Endothelial cell of umbilical vein (primary cell): ENCODE measurements at regions not wholly inside any gene's neighbourhood (a gene's known extent, or its start where the extent isn't known, plus 50 kb on each side); places are given as distances from the start of the nearest gene placed in this dataset.

Experiments used
- BruUV-seq: library from RNA; stranded (reverse); fragments of 400-500 nt; replicated peaks from 2 replicates; lab custom pipeline; 2021; lab: Mats Ljungman, UMichigan
- CTCF ChIA-PET: fragments of 300-600, 350-600 bp; sonication (Branson Sonifier 250); formaldehyde crosslinking; loops from one replicate; lab custom pipeline; 2021; ENCODE audit warnings: antibody characterized with exemption, inconsistent platforms; lab: Charles Lee
- POLR2A ChIA-PET: fragments of 300-600, 350-600 bp; sonication (Branson Sonifier 250); formaldehyde crosslinking; loops from one replicate; lab custom pipeline; 2021; ENCODE audit warnings: antibody characterized with exemption, inconsistent platforms; lab: Charles Lee
- DNase-seq: peaks from one replicate; pipeline ENCODE4 v3.0.0-alpha.2; 2011; ENCODE audit warnings: low read depth, low spot score
- FAIRE-seq: peaks from 2 replicates; lab custom pipeline; 2011; peaks lifted over from hg19 to GRCh38; lab: Jason Lieb, UNC
- H2AFZ ChIP-seq: 2 replicates; pipeline ENCODE4 v1.6.0; 2012; ENCODE audit warnings: low read depth, low read length, control low read depth, inconsistent platforms
- H3K27ac ChIP-seq: 2 replicates; pipeline ENCODE4 v1.5.1; 2011; ENCODE audit warnings: low read depth, mild to moderate bottlenecking, control low read depth, low read length, moderate library complexity; ENCODE audit not compliant: insufficient read depth
- H3K27me3 ChIP-seq, 2 experiments: 2 replicates each; pipeline versions ENCODE4 v1.6.0 to v1.6.1; 2011; ENCODE audit warnings: low read length in 2 of 2, mixed read lengths in 1 of 2; ENCODE audit not compliant: control insufficient read depth in 2 of 2, insufficient read depth in 2 of 2
- H3K36me3 ChIP-seq, 2 experiments: 2 replicates in 1 of 2; 3 replicates in 1 of 2; pipeline ENCODE4 v1.5.1; 2011; ENCODE audit warnings: low read length in 2 of 2, mild to moderate bottlenecking in 1 of 2, moderate library complexity in 1 of 2; ENCODE audit not compliant: control insufficient read depth in 2 of 2, insufficient read depth in 2 of 2; ENCODE audit errors: extremely low read depth in 1 of 2
- H3K4me1 ChIP-seq: 3 replicates; pipeline ENCODE4 v1.5.1; 2011; ENCODE audit warnings: mild to moderate bottlenecking, low read length; ENCODE audit not compliant: control insufficient read depth, insufficient read depth; ENCODE audit errors: extremely low read depth
- H3K4me2 ChIP-seq: 2 replicates; pipeline ENCODE4 v1.6.1; 2011; ENCODE audit warnings: low read length, control low read depth, mixed read lengths; ENCODE audit not compliant: insufficient read depth
- H3K4me3 ChIP-seq, 3 experiments: fragments of 200-600 bp in 1 of 3; sonication (generic), shearing (Covaris generic) in 1 of 3; replicated peaks in 1 of 3; 2 replicates each; pipeline ENCODE4 v1.5.1; 2011 to 2016; ENCODE audit warnings: control low read depth in 3 of 3, low read length in 3 of 3, mild to moderate bottlenecking in 2 of 3, inconsistent platforms in 1 of 3, low read depth in 1 of 3, moderate library complexity in 1 of 3; ENCODE audit not compliant: insufficient read depth in 1 of 3
- H3K79me2 ChIP-seq: 2 replicates; pipeline ENCODE4 v1.6.0; 2012; ENCODE audit warnings: low read length, inconsistent platforms; ENCODE audit not compliant: control insufficient read depth, insufficient read depth
- H3K9ac ChIP-seq: replicated peaks from 2 replicates; pipeline ENCODE3; 2011; ENCODE audit warnings: low read length, control low read depth; ENCODE audit not compliant: insufficient read depth; ENCODE audit errors: extremely low read depth
- H3K9me1 ChIP-seq: replicated peaks from 3 replicates; pipeline ENCODE4 v1.6.0; 2011; ENCODE audit warnings: mild to moderate bottlenecking, low read length; ENCODE audit not compliant: control insufficient read depth, insufficient read depth; ENCODE audit errors: extremely low read depth
- H3K9me3 ChIP-seq: replicated peaks from 2 replicates; pipeline ENCODE4 v1.5.1; 2012; ENCODE audit warnings: low read length, inconsistent platforms; ENCODE audit not compliant: control insufficient read depth, insufficient read depth
- H4K20me1 ChIP-seq: replicated peaks from 2 replicates; pipeline ENCODE3; 2011; ENCODE audit warnings: mild to moderate bottlenecking, low read length; ENCODE audit not compliant: control insufficient read depth, insufficient read depth; ENCODE audit errors: extremely low read depth
- EZH2 ChIP-seq: IDR thresholded peaks from 2 replicates; pipeline ENCODE4 v1.6.1; 2012; ENCODE audit warnings: borderline replicate concordance, low read depth, mild to moderate bottlenecking, moderate library complexity, low read length, inconsistent platforms; ENCODE audit not compliant: severe bottlenecking
- FOS ChIP-seq: IDR thresholded peaks from 2 replicates; pipeline ENCODE4 v1.6.1; 2011; ENCODE audit warnings: mild to moderate bottlenecking, low read length, moderate library complexity, borderline replicate concordance; ENCODE audit not compliant: insufficient read depth
- GATA2 ChIP-seq: IDR thresholded peaks from 2 replicates; pipeline ENCODE4 v1.7.0; 2011; ENCODE audit warnings: low read depth, mild to moderate bottlenecking, moderate library complexity, mixed read lengths, low read length; ENCODE audit not compliant: insufficient read length, insufficient read depth
- JUN ChIP-seq: IDR thresholded peaks from 2 replicates; pipeline ENCODE4 v1.6.1; 2011; ENCODE audit warnings: borderline replicate concordance, low read depth; ENCODE audit not compliant: insufficient read length, insufficient read depth
- MYC ChIP-seq: IDR thresholded peaks from one replicate; pipeline ENCODE4 v1.6.1; 2011; ENCODE audit warnings: mild to moderate bottlenecking, low read depth, low read length
- POLR2A ChIP-seq: IDR thresholded peaks from 2 replicates; pipeline ENCODE4 v1.6.1; 2012; ENCODE audit warnings: low read depth, mild to moderate bottlenecking, control low read depth, low read length
- POLR2AphosphoS5 ChIP-seq: IDR thresholded peaks from 2 replicates; pipeline ENCODE4 v1.6.1; 2012; ENCODE audit warnings: low read depth, mild to moderate bottlenecking, control low read depth, low read length, moderate library complexity; ENCODE audit not compliant: insufficient read depth
- dilution Hi-C: fragments of 300-500 bp; cut with MboI; formaldehyde crosslinking; loops from one replicate; pipeline ENCODE4 v1.15.0; 2019; ENCODE audit warnings: low sequenced_read_pairs; ENCODE audit not compliant: extremely low pct_ligation_motif_present
- intact Hi-C: fragments of 100-400 bp; cut with micrococcal nuclease; formaldehyde crosslinking; loops from one replicate; pipeline ENCODE4 v1.10.0; 2022
- TF ChIP-seq, protein P1 (sequence below), 2 donors: IDR thresholded peaks; 1 replicate in 1 of 2; 2 replicates in 1 of 2; pipeline ENCODE4 v1.5.1; 2011; ENCODE audit warnings: low read length in 2 of 2, mild to moderate bottlenecking in 2 of 2, moderate library complexity in 2 of 2, control low read depth in 1 of 2, inconsistent platforms in 1 of 2, low read depth in 1 of 2; ENCODE audit not compliant: insufficient read depth in 1 of 2; ENCODE audit errors: extremely low read depth in 1 of 2
- TF ChIP-seq, protein P2 (sequence below): IDR thresholded peaks from 2 replicates; pipeline ENCODE4 v1.6.1; 2011; ENCODE audit not compliant: insufficient read depth, insufficient read length

- H3K4me2 ChIP-seq = no peak overlapping the region
- peaks cover 8% of the 10 kb centered on the region for H3K4me1 ChIP-seq
- DNase-seq (no peak), FAIRE-seq (no peak)
- H3K9me1 ChIP-seq = no peaks in the 10 kb centered on the region
- H3K9me3 ChIP-seq = no peaks in the 10 kb centered on the region
- H3K9ac ChIP-seq = no peak overlapping the region
- no peaks in the 10 kb centered on the region for H4K20me1 ChIP-seq
- H3K4me3 ChIP-seq = no peak overlapping the region
- no peaks in the 10 kb centered on the region for H3K79me2 ChIP-seq
- no peaks in the 10 kb centered on the region for H3K27me3 ChIP-seq
- H3K27ac ChIP-seq = no peak overlapping the region
- dilution Hi-C loops (no loop called here), intact Hi-C loops (no loop called here)
- no TSS peak for BruUV-seq
- ChIA-PET POLR2A (no interaction called here), CTCF (interaction anchor here (0.9 kb wide), 1 partner anchor 14 kb away, joined by 3 read pairs; no protein-coding TSS in a partner anchor)
- no peak overlapping the region for H2AFZ ChIP-seq
- TF ChIP-seq, protein P1, sequence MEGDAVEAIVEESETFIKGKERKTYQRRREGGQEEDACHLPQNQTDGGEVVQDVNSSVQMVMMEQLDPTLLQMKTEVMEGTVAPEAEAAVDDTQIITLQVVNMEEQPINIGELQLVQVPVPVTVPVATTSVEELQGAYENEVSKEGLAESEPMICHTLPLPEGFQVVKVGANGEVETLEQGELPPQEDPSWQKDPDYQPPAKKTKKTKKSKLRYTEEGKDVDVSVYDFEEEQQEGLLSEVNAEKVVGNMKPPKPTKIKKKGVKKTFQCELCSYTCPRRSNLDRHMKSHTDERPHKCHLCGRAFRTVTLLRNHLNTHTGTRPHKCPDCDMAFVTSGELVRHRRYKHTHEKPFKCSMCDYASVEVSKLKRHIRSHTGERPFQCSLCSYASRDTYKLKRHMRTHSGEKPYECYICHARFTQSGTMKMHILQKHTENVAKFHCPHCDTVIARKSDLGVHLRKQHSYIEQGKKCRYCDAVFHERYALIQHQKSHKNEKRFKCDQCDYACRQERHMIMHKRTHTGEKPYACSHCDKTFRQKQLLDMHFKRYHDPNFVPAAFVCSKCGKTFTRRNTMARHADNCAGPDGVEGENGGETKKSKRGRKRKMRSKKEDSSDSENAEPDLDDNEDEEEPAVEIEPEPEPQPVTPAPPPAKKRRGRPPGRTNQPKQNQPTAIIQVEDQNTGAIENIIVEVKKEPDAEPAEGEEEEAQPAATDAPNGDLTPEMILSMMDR (IDR thresholded peaks at IDR 0.05; ENCODE audit: extremely low read depth in 1 of 2, insufficient read depth in 1 of 2, low read depth in 1 of 2, low read length in 2 of 2) = no peak
- TF ChIP-seq MYC (no peak), FOS (no peak), JUN (no peak), EZH2 (no peak), POLR2A (no peak), POLR2AphosphoS5 (no peak), GATA2 (no peak)
- TF ChIP-seq, protein P2, sequence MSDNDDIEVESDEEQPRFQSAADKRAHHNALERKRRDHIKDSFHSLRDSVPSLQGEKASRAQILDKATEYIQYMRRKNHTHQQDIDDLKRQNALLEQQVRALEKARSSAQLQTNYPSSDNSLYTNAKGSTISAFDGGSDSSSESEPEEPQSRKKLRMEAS = no peak
- no peaks in the 10 kb centered on the region for H3K36me3 ChIP-seq
Measured at GRCh38 chr2:207285473-207285815, 119.7 kb upstream of the KLF7 start.
